ENCODE measurements at regions not wholly inside any gene's neighbourhood (a gene's known extent, or its start where the extent isn't known, plus 50 kb on each side); places are given as distances from the start of the nearest gene placed in this dataset.

DNA sequence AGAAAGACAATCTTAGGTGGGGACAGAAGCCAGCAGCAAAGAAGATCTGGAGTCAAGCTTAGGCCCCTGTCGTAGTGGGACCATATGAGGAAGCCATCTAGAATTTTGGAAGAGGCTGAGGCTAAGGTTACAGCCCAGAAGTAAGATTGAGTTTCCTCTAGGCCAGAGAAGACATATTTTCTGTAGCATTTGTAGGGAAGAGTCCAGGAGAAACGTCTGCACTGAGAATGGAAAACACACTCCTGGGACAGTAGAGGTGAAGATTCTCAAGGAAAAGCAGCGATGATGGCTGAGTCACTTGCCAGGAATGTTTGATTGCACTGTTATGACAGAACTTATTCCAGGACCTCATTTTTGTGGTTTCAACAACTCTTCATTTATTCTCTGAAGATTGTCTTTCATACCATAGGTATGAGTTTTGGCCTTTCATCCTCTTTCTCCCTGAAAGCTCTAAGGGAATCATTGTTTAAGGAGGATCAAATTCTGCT is 107.2 kb downstream of the GTPBP8 start:
- DNase-seq, result no peak

DNA sequence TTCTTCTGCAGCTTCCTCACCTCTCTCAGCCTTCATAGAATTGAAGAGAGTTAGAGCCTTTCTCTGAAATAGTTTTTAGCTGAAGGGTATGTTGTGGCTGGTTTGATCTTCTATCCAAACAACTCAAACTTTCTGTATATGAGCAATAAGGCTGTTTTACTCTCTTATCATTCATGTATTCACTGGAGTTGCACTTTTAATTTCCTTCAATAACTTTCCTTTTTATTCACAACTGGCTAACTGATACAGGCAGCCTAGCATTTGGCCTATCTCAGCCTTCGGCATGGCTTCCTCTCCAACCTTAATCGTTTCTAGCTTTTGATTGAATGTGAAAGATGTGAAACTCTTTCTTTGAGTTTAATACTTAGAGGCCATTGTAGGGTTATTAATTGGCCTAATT is 109.3 kb downstream of the GTPBP8 start:
- no peak for DNase-seq

- DNase-seq, result no peak
Observed at GRCh38 chr3:113103588-113103987, 107.8 kb upstream of the BOC start.

DNA sequence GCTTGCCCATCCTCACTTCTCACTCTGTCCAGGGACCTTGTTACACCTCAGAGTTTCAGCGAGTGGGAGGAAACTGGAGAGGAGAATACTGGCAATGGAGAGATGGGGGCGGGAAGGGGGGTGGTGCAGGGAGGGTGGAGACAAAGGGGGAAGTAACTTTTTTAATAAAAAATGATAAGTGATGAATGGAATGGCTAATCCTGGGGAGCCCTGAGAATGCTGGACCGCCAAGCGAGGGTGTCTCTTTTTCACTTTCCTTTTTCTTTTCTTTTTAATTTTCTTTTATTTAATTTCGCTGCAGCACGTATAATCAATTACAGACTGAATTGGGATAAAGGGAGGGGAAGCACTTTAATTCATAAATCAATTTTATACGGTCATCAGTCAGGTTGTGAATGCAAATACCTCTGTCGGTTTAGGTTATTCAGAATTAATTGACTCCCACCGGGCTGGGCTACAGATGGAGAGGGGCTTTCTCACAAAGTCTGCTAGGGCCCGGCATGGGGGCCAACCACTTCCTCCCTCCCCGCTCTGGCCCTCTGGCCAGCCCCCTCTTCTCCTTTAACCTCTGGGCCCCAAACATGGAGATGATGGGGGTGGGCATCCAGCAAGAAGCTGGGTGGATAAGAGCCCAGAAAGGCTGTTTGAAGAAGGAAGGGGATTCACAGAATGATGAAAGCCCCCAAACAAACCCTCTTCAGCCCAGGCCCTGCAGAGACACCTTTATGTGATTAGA is 106.8 kb upstream of the BOC start:
- no peak for DNase-seq

- DNase-seq, result no peak
Observed at GRCh38 chr3:113105093-113105449, 106.3 kb upstream of the BOC start.

DNA sequence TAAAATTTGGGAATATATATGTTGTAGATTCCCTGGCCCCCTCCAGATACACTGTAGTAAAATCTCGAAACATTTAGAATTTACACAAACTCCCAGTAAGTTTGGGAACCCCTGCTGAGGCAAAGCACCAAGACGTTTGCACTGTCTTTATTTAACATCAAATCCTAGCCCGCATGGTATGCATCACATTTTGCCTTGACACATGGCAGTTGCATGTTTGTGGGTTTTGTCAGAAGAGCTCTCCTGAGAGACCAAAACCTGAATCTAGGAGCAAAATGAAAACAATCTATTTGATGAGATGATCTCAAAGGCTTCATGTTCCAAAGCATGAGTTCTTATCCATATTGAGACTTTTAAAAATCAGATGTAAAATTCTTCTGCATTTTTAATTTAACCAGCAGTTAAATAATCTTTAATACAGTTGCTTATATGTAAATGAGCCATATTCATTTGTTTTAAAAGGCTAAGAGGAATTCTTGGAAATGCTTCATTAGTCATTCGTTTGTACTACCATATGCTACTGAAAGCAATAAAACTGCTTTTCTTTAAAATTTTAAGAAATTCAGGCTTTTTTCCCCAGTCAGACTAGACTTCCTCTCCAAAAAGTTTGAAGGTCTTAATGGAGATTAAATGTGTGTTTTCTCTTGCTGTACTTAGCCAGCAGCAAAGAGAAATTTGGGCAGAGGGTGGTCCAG is 105.2 kb upstream of the BOC start:
- no peak for DNase-seq

DNA sequence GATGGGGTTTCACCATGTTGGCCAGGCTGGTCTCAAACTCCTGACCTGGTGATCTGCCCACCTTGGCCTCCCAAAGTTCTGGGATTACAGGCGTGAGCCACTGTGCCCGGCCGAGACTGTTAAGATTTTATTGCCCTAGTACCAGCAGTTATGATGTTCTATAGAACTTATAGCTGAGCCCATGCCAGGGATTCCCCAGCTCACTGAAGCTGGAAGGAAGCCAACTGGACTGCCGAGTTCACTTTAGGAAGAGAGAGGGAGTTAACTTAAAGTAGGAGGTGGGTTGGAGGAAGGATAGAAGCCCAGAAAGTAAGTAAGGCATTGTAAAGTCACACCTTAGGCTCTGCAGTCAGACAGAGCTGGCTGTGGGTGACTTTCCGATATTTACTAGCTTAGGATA is 101.1 kb upstream of the BOC start:
- no peak for DNase-seq

DNA sequence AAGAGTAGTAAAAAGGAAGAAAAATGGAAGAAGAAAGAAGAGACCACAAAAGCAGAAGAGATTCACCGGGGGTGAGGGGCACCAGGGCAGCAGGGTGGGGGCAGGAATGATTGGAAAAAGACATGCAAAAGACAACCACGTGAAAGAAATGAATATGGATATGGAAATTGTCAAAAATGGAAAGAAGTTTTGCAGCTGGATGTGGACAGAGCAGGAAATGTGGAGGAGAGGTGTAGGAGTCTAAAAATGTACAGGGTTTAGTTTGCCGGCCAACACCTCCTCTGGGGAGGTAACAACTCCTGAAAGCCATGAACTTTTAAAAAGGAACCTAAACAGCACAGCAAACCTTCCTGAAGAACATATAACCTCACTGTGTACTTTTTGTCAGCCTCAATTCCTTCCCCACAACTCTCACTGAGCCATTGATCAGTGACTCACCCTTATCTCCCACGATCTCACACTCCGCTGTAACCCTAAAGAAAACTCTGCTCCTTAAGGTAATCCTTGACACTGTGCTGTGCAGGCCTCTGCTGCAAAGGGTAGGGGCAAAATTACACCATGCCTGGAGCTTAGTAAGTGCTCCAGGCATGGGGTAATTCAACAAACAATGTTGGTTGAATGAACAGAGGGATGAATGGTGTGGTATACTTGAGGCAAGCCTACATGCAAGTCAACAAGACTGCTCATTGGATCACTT is 100.2 kb upstream of the BOC start:
- peak; percentile 7 for DNase-seq

- DNase-seq, result no peak
Observed at GRCh38 chr3:113113361-113113760, 98.0 kb upstream of the BOC start.

DNA sequence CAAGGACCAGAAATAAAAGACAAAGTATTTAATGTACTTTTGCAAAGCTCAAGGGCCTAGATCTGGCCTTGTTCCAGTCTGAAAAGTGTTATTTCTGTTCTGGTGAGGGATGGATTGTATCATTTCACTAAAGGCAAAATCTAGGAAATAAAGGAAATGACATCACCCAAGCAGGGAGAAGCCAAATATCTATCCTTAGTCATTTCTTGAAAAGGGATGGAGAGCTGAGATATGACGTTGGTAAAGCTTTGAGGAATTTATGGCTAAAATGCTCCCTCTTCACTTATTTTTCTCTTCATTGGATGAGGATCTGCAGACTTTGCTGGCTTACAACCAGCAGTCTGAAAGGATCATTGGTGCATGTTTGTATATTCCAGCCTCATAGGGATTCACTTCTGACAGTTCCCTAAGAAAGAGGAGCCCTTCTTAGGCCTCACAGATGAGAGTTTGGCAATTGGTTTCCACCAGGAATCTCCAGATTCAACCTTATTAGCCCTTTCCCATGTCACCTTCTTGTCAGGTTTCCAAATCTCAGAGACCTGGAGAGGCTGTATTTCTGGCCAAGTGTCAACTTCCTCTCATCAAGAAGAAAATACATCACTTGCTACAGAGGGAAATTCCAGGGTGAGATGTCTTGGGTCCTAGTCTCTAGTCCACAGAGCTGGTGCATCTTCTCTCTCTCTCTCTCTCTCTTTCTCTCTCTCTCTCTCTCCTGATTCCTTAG is 93.7 kb upstream of the BOC start:
- no peak for DNase-seq

- no peak for DNase-seq
Observed at GRCh38 chr3:113118336-113118735, 93.0 kb upstream of the BOC start.

DNA sequence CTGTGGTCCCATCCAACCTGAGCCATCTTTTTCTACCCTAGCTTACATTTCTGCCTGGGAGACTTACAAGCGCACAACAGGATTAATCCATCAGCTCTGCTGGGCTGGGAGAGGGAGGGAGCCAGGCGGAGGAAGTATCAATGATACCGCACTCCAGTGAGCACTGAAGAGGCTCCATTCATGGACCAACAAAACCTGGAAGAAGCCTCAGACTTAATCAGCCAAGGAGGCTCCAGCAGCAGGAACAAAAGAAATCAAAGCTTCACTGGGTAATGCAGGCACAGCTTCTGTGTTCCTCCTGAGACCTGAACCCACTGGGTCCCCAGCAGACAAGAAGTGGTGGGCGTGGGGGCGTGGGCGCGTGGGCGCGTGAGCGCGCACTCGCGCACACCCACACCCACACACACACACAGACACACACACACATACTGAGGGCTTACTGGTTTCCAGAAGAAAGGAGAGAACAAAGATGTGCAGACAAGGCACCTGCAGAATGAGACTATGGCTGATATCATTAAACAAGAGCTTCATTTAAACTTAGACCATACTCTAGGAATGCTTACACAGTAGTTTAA is 87.0 kb upstream of the BOC start:
- no peak for DNase-seq

DNA sequence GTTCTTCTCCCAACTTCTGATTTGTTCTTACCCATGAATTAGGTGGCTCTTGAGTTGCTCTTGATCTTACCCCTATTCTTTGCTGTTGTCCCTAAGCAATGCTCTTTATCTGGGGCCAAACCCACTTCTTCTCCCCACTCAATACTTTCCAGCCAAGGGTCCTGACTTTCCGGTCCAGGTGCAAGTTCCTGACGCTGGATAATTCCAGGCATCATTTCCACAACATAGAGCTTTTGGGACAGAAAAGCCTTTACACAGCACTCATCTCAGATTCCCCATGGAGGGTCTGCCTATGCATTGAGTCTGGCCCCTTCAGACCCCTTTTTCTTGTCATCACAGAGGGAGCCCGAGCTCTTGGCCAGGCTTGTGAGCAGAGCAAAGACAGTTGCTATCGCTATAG is 85.4 kb upstream of the BOC start:
- no peak for DNase-seq

DNA sequence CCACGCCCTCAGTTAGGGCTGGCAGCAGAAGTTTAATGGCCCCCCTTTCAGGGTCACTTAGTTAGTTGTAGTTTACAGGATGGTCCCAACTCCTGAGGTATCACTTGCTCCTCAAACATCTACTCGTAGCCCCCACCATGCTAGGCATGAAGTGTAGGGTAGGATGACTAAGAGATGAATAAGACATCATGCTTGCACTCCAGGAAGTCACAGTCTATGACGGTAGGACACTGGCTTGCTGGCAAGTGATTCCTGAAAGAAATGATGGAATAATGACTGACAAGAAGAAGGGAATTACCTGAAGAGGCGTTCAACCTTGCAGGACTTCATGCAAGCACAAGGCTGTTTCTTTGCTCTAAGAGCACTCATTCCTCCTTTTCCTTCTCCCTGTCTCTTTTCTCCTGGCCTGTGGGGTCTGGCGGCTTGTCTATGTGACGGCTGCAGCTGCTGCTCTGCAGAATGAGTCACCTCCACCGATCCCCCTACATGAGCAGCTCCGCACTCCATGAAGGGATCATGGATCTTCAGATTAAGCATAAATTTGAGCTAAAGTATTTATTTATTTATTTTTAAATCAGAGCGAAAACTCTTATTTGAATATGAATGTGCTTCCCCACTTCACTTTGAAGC is 82.9 kb upstream of the BOC start:
- no peak for DNase-seq

DNA sequence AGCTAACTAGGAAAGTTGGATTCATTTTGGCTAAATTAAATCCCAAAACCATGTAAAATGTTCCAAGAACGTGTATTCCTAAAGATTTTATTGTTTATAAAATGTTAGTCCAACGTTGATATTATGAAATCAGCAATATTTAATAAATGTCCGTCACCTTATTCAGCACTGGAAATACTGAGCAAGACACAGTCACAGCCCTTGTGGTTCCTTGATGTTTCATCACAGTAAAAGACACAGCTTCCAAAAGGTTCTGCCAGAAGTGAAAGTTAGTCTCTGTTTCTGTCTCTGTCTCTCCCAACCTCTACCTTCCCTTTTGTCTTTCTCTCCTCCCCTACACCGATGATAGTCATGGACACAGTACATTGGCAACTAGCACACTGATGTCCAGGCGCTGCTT is 82.2 kb upstream of the BOC start:
- DNase-seq, result no peak

GRCh38 chr3:113132571-113132996 is 78.8 kb upstream of the BOC start:
- DNase-seq, result no peak

GRCh38 chr3:113133140-113133539 is 78.2 kb upstream of the BOC start:
- DNase-seq, result no peak

- peak; percentile 38 for DNase-seq
Observed at GRCh38 chr3:113136071-113136470, 75.3 kb upstream of the BOC start.

GRCh38 chr3:113136544-113136943 is 74.8 kb upstream of the BOC start:
- no peak for DNase-seq

DNA sequence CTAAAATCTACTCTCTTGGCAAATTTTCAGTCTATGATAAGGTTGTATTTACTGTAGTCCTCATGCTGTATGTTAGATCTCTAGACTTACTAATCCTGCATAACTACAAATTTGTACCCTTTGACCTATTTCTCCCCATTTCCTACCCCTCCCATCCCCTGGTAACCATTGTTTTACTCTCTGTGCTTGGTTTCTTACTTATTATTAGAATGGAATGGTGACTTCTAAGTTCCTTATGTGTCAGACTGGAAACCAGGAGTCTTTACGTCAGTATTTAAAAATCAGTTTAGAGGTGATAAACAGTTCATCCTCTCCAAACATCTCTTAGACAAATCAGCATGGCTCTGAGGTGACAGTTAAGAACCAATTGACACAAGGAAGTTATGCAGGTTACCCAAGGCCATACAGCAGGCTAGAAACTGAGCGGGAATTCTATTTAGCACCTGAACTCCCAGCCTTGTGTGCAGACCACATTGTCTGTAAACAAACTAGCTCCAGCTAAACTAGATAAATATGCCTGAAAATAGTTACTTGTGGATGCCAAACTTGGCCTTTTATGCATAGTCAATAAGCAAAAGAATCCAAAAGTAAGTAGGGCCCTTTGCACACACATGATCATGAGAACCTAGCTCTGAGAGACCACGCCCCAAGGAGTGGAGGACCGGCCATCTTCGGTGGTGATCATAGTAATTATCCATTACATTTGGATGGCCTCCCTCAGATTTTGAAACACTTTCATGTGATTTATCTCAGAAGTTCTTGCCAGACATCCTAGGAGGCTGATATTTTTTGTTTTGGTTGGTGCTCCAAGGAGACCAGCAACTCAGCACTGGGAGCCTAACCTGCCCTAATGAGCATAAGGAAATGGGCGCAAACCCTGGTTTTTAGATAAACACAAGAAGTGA is 72.3 kb upstream of the BOC start:
- no peak for DNase-seq

- DNase-seq, result no peak
Observed at GRCh38 chr3:113140876-113141275, 70.5 kb upstream of the BOC start.
